ENCODE measurements at regions not wholly inside any gene's neighbourhood (a gene's known extent, or its start where the extent isn't known, plus 50 kb on each side); places are given as distances from the start of the nearest gene placed in this dataset.

DNA sequence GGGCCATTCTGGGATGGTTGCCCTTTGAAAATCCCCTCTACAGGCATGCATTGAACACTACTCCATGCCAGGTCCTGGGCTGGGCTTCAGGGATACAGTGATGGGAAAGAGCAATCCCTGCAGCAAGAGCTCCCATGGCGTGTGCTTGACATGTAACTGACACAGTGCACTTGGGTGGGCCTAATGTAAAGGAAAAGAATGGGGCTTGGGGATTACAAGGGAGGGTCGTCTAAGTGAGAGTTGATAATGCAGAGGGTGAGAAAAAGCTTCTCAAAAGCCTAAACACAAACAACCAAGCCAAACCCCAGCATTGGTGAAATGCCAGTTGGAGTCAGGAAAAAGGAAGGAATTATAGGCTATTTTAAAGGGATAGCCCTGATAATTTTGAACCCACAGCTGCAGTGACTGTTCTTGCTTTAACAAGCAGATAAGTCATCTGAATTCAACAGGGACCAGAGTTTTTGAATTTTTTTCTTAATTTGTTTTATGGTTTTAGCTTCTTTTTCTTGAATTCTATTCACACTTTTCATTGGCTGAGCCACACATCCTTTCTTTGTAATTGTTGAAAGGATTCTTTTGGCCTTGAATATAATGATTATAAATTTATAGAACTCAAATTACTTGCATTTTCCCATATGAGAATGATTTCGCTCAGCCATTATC lies 308.7 kb downstream of the LPIN1 start:
- TF ChIP-seq POLR2A (IDR thresholded peaks at IDR 0.05; ENCODE audit: low read depth, low read length): no peak
- TF ChIP-seq EZH2 (IDR thresholded peaks at IDR 0.05; ENCODE audit: borderline replicate concordance, low read depth, low read length, severe bottlenecking): no peak
- TF ChIP-seq POLR2AphosphoS5 (IDR thresholded peaks at IDR 0.05; ENCODE audit: insufficient read depth, low read depth, low read length): no peak
- TF ChIP-seq, protein P1, sequence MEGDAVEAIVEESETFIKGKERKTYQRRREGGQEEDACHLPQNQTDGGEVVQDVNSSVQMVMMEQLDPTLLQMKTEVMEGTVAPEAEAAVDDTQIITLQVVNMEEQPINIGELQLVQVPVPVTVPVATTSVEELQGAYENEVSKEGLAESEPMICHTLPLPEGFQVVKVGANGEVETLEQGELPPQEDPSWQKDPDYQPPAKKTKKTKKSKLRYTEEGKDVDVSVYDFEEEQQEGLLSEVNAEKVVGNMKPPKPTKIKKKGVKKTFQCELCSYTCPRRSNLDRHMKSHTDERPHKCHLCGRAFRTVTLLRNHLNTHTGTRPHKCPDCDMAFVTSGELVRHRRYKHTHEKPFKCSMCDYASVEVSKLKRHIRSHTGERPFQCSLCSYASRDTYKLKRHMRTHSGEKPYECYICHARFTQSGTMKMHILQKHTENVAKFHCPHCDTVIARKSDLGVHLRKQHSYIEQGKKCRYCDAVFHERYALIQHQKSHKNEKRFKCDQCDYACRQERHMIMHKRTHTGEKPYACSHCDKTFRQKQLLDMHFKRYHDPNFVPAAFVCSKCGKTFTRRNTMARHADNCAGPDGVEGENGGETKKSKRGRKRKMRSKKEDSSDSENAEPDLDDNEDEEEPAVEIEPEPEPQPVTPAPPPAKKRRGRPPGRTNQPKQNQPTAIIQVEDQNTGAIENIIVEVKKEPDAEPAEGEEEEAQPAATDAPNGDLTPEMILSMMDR (IDR thresholded peaks at IDR 0.05; ENCODE audit: extremely low read depth in 1 of 2, insufficient read depth in 1 of 2, low read depth in 1 of 2, low read length in 2 of 2): no peak
- no peak for TF ChIP-seq FOS (IDR thresholded peaks at IDR 0.05; ENCODE audit: borderline replicate concordance, insufficient read depth, low read length)

All from endothelial cell of umbilical vein (primary cell).